B cell (primary cell): ENCODE measurements at regions not wholly inside any gene's neighbourhood (a gene's known extent, or its start where the extent isn't known, plus 50 kb on each side); places are given as distances from the start of the nearest gene placed in this dataset.

Experiments
- ATAC-seq: fragments of 200-7000 bp; cut with Tn5 transposase; one replicate; pipeline ENCODE4 v1.10.0; 2021; ENCODE audit warnings: low read depth, mild to moderate bottlenecking, moderate number of reproducible peaks, moderate library complexity
- CTCF ChIA-PET: fragments of 350-600 bp; sonication (Branson Sonifier 250); formaldehyde crosslinking; loops from one replicate; lab custom pipeline; 2021; ENCODE audit warnings: antibody characterized with exemption, inconsistent platforms; lab: Charles Lee
- POLR2A ChIA-PET: fragments of 350-600 bp; sonication (Branson Sonifier 250); formaldehyde crosslinking; loops from one replicate; lab custom pipeline; 2021; ENCODE audit warnings: antibody characterized with exemption; lab: Charles Lee
- DNase-seq: peaks from one replicate; pipeline ENCODE4 v3.0.0; 2013
- H2AFZ ChIP-seq: 2 replicates; pipeline ENCODE4 v1.6.1; 2012; ENCODE audit warnings: mild to moderate bottlenecking, low read depth, low read length; ENCODE audit not compliant: insufficient read depth, poor library complexity, severe bottlenecking
- H3K27ac ChIP-seq, 2 donors: 1 replicate in 1 of 2; 2 replicates in 1 of 2; pipeline ENCODE4 v1.5.1; 2012 to 2013; ENCODE audit warnings: low read length in 2 of 2, mild to moderate bottlenecking in 2 of 2, moderate library complexity in 1 of 2
- H3K27me3 ChIP-seq, 4 experiments: fragments of 200-600 bp in 1 of 4; sonication (generic) in 1 of 4; replicated peaks in 1 of 4; 1 replicate in 2 of 4; 2 replicates in 2 of 4; pipeline versions ENCODE4 v1.6.1 to v1.7.0; 2013 to 2016; ENCODE audit warnings: low read length in 3 of 4, mild to moderate bottlenecking in 2 of 4, mixed read lengths in 1 of 4, moderate library complexity in 1 of 4; ENCODE audit not compliant: insufficient read depth in 4 of 4, control insufficient read depth in 3 of 4; ENCODE audit errors: control extremely low read depth in 1 of 4
- H3K36me3 ChIP-seq, 2 experiments: replicated peaks in 1 of 2; 1 replicate in 1 of 2; 2 replicates in 1 of 2; pipeline versions ENCODE4 v1.6.1 to v1.7.1; 2013; ENCODE audit warnings: low read length in 1 of 2; ENCODE audit not compliant: insufficient read depth in 2 of 2, control insufficient read depth in 1 of 2; ENCODE audit errors: control extremely low read depth in 1 of 2, extremely low read depth in 1 of 2
- H3K4me1 ChIP-seq, 2 donors: fragments of 200-600 bp in 1 of 2; sonication (generic) in 1 of 2; 1 replicate in 1 of 2; 2 replicates in 1 of 2; pipeline versions ENCODE4 v1.5.1 to v1.6.1; 2013 to 2017; ENCODE audit warnings: low read length in 2 of 2; ENCODE audit not compliant: control insufficient read depth in 2 of 2, insufficient read depth in 2 of 2
- H3K4me2 ChIP-seq: replicated peaks from 2 replicates; pipeline ENCODE3; 2012; ENCODE audit warnings: mild to moderate bottlenecking, low read depth, low read length; ENCODE audit not compliant: poor library complexity, severe bottlenecking
- H3K4me3 ChIP-seq, 5 experiments: fragments of 200-600 bp in 1 of 5; sonication (generic) in 1 of 5; 1 replicate in 3 of 5; 2 replicates in 2 of 5; pipeline versions ENCODE4 v1.5.1 to v1.7.0; 2011 to 2016; ENCODE audit warnings: low read length in 4 of 5, mild to moderate bottlenecking in 4 of 5, low read depth in 2 of 5, control low read depth in 1 of 5, moderate library complexity in 1 of 5; ENCODE audit not compliant: insufficient read depth in 1 of 5; ENCODE audit errors: control extremely low read depth in 1 of 5, extremely low read depth in 1 of 5
- H3K79me2 ChIP-seq: fragments of 200-600 bp; sonication (generic); one replicate; pipeline ENCODE4 v1.6.0; 2016; ENCODE audit warnings: low read length; ENCODE audit not compliant: control insufficient read depth, insufficient read depth
- H3K9ac ChIP-seq: fragments of 200-600 bp; sonication (generic); 2 replicates; pipeline ENCODE4 v1.6.1; 2017; ENCODE audit warnings: mild to moderate bottlenecking, low read length, moderate library complexity
- H3K9me3 ChIP-seq, 3 donors: one replicate each; pipeline versions ENCODE4 v1.6.1 to v1.7.1; 2013; ENCODE audit warnings: low read length in 2 of 3; ENCODE audit not compliant: control insufficient read depth in 2 of 3, insufficient read depth in 1 of 3; ENCODE audit errors: control extremely low read depth in 1 of 3
- H4K20me1 ChIP-seq: 2 replicates; pipeline ENCODE4 v1.6.0; 2012; ENCODE audit warnings: mild to moderate bottlenecking, low read length; ENCODE audit not compliant: insufficient read depth, control insufficient read depth, poor library complexity, severe bottlenecking
- H3K27ac Mint-ChIP-seq: one replicate; pipeline ENCODE4 v1.8.0; 2021; ENCODE audit warnings: mixed read lengths
- H3K27me3 Mint-ChIP-seq: one replicate; pipeline ENCODE4 v1.8.0; 2021; ENCODE audit warnings: mixed read lengths
- H3K4me1 Mint-ChIP-seq: one replicate; pipeline ENCODE4 v1.8.0; 2021; ENCODE audit warnings: mixed read lengths
- H3K4me3 Mint-ChIP-seq: one replicate; pipeline ENCODE4 v1.8.0; 2021; ENCODE audit warnings: mixed read lengths
- H3K9me3 Mint-ChIP-seq: one replicate; pipeline ENCODE4 v1.8.0; 2022; ENCODE audit warnings: mixed read lengths; ENCODE audit not compliant: insufficient read depth
- EZH2 ChIP-seq: IDR thresholded peaks from 2 replicates; pipeline ENCODE4 v1.6.1; 2012; ENCODE audit warnings: borderline replicate concordance, low read depth, mild to moderate bottlenecking, moderate library complexity, low read length; ENCODE audit not compliant: insufficient read depth, poor library complexity, severe bottlenecking
- WGBS: methylation state at CpG from one replicate; pipeline ENCODE4 v1.1.5; 2013; ENCODE audit warnings: missing lambda C conversion rate; ENCODE audit not compliant: insufficient coverage; 5-methylcytosine and 5-hydroxymethylcytosine counted together
- intact Hi-C: fragments of 100-400 bp; cut with micrococcal nuclease; formaldehyde crosslinking; loops from one replicate; pipeline ENCODE4 v1.10.0; 2022
- TF ChIP-seq, protein P1 (sequence below): fragments of 200-600 bp; IDR thresholded peaks from one replicate; pipeline ENCODE4 v1.8.0; 2022; ENCODE audit warnings: antibody characterized with exemption, mild to moderate bottlenecking

DNA sequence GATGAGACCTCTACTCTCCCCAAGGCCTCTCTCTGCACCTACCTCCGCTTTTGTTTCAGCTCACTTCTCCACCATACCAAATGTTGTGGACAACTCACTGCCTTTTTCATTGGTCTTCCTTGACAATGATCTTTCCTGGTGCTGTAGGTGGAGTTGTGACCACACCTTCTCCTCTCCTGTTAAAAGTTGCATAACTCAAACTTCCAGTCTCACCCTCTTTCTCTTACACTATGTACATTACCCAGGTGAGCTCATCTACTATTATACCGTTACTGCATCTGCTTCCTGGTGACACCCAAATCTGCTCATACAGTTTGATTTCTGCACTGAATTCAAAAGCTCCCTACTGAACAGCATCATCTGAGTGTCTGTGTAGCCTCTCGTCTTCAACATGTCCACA, 542.8 kb downstream of the GALC start:
- no peak for DNase-seq
- peaks cover 4% of the 10 kb centered on the region for H3K9me3 Mint-ChIP-seq
- Histone ChIP-seq H3K9me3 (peaks cover 0 to 3% (median 0%) of the 10 kb centered on the region in 3 donors), H3K27me3 (no peaks in the 10 kb centered on the region), H3K27ac (no peak overlapping the region), H3K79me2 (no peaks in the 10 kb centered on the region), H3K4me2 (no peak overlapping the region), H3K4me1 (no peaks in the 10 kb centered on the region), H2AFZ (no peak overlapping the region), H3K9ac (no peak overlapping the region), H3K36me3 (no peaks in the 10 kb centered on the region), H3K4me3 (no peak overlapping the region), H4K20me1 (no peaks in the 10 kb centered on the region)
- intact Hi-C loops, result no loop called here
- H3K27ac Mint-ChIP-seq, result no peak overlapping the region
- H3K27me3 Mint-ChIP-seq, result no peaks in the 10 kb centered on the region
- CTCF ChIA-PET, result no interaction called here
- H3K4me1 Mint-ChIP-seq, result no peaks in the 10 kb centered on the region
- no peak overlapping the region for H3K4me3 Mint-ChIP-seq
- no peak for ATAC-seq
- TF ChIP-seq, protein P1, sequence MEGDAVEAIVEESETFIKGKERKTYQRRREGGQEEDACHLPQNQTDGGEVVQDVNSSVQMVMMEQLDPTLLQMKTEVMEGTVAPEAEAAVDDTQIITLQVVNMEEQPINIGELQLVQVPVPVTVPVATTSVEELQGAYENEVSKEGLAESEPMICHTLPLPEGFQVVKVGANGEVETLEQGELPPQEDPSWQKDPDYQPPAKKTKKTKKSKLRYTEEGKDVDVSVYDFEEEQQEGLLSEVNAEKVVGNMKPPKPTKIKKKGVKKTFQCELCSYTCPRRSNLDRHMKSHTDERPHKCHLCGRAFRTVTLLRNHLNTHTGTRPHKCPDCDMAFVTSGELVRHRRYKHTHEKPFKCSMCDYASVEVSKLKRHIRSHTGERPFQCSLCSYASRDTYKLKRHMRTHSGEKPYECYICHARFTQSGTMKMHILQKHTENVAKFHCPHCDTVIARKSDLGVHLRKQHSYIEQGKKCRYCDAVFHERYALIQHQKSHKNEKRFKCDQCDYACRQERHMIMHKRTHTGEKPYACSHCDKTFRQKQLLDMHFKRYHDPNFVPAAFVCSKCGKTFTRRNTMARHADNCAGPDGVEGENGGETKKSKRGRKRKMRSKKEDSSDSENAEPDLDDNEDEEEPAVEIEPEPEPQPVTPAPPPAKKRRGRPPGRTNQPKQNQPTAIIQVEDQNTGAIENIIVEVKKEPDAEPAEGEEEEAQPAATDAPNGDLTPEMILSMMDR, result no peak
- TF ChIP-seq EZH2, result no peak
- WGBS, result 91% methylated on average over 2 of the region's 3 CpGs
- POLR2A ChIA-PET, result no interaction called here

DNA sequence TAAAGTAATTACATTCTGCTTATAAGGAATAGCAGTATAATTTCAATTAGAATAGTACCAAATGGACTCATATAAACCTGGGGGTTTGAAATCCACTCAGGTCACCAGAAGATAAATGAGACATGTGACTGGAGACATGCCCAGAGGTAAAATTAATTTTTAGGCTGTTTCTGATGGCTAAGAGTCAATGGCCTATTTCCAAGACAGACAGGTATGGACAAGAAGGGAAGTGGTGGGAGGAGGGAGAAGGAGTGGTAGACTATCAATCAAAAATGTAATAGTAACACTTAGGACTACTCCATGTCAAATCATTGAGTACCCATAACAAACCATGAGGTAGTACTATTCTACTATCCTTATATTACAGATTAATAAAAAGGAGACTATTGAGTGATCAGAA, 544.0 kb downstream of the GALC start:
- Histone ChIP-seq H3K9me3 (peaks cover 0 to 3% (median 0%) of the 10 kb centered on the region in 3 donors), H3K4me2 (no peak overlapping the region), H3K79me2 (no peaks in the 10 kb centered on the region), H3K4me3 (no peak overlapping the region), H3K4me1 (no peaks in the 10 kb centered on the region), H3K9ac (no peak overlapping the region), H3K36me3 (no peaks in the 10 kb centered on the region), H3K27me3 (no peaks in the 10 kb centered on the region), H4K20me1 (no peaks in the 10 kb centered on the region), H3K27ac (no peak overlapping the region), H2AFZ (no peak overlapping the region)
- peaks cover 4% of the 10 kb centered on the region for H3K9me3 Mint-ChIP-seq
- ChIA-PET POLR2A (no interaction called here), CTCF (no interaction called here)
- no peak for TF ChIP-seq EZH2
- TF ChIP-seq, protein P1, result no peak
- ATAC-seq, result no peak
- no peak overlapping the region for H3K4me3 Mint-ChIP-seq
- no peak for DNase-seq
- H3K27me3 Mint-ChIP-seq, result no peaks in the 10 kb centered on the region
- no peak overlapping the region for H3K27ac Mint-ChIP-seq
- intact Hi-C loops, result no loop called here
- H3K4me1 Mint-ChIP-seq, result no peaks in the 10 kb centered on the region
